ENCODE measurements at regions not wholly inside any gene's neighbourhood (a gene's known extent, or its start where the extent isn't known, plus 50 kb on each side); places are given as distances from the start of the nearest gene placed in this dataset.
"Not testable (repeated sequence)": the region's sequence is repeated elsewhere in the genome, so short reads cannot be mapped to it uniquely, and the experiment has no call there.

DNA sequence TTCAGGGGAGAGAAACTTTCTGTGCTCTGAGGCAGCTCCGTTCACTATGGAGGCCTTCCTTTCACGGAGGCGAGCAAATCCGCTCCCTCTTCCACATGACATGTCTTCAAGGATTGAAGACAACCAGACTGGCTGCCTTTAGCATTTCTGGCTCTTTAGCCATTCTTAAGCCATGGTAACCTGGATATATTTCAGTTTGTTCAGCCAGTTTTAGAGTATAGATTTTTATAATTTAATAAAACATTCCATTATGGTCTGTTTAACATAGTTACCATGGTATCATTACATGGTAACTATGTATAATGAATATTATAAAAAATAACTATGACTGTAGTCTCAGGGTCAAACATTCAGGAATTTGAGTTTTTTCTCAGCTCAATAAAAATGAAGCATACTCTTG, 54.2 kb upstream of the NFIA start:
- no peak for DNase-seq

DNA sequence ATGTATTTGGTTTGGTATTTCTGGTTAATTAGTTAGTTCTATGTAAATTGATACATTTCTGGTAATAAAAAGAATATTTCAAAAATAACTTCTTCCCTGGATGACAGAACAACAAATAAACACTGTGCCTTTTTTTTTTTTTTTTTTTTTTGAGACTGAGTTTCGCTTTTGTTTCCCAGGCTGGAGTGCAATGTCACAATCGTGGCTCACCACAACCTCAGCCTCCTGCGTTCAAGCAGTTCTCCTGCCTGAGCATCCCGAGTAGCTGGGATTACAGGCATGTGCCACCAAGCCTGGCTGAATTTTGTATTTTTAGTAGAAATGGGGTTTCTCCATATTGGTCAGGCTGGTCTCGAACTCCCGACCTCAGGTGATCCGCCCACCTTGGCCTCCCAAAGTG, 64.3 kb upstream of the NFIA start:
- DNase-seq: not testable (repeated sequence)

- no peak for DNase-seq
Observed at GRCh38 chr1:61017651-61018050, 64.7 kb upstream of the NFIA start.

- DNase-seq: no peak
Observed at GRCh38 chr1:61013946-61014667, 68.3 kb upstream of the NFIA start.

GRCh38 chr1:61013189-61013945, 69.0 kb upstream of the NFIA start:
- peak in 2 of 14 donors; percentile 9 to 35 for DNase-seq

- DNase-seq: no peak
Observed at GRCh38 chr1:61012341-61012761, 70.0 kb upstream of the NFIA start.

DNA sequence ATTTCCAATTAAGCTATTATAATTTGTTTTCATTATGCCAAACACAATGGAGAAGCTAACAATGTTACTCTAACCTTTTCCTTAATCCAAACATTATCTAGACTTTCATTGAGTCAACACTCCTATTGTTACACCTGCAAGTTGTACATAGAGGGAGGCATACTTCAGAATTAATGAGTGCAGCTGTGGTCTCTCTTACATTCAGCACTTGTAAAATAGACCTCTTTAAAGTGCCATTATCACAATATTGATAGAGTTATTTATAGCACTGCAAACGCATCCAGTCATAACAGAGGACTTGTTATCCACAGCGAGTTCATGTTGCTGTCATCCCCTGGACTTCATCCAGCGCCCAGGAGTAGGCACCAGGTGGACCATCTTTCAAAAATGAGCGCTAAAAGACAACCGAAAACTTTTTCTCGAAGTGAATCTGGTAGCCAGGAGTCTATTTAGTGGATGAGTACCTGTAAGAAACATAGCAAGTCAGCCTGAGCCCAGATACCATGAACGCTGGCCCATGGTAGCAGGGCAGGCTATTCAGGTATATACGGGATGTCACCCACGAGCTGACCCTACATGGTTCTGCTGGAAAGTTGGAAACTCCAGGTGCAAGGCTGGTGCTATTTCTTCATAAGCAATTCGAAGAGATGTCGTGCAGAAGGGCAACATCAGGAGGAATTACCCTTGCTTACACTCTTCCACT, 70.6 kb upstream of the NFIA start:
- DNase-seq: no peak

DNA sequence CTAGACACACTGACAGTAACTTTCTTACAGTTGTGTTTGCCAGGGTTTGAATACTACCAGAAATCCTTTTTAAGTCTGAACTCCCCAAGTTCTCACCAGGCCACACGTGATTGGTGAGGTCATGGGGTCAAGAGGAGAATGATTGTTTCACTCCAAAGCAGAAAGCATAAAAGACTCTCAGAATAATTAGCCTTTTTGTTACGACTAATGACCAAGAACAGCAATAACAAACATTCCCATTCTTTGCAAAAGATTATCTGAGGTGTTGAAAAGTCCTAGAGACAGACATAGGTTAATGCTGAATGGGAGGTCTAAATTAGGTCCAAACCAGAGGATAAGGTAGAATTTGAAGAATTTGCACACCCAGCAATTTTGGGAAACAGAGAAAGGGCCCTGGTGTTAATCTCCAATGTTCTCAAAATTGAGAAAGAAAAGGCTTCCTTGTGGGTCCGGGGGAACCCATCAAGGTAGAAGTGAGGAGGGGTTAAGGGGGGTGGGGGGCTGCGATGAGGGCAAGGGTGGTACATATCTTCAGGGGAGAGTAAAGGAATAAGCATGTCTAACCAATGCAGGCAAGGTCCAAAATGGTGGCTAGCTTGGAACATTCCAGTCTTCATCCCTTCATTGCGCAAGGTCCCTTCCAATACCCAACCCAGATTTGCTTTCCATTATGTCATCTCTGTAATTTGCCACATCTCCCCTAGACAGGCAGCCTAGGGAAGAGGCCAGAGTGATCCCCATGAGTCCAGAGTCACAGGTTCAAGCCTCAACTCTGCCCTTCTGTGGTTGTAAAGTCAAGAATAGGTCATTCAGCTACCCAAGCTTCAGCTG, 74.6 kb upstream of the NFIA start:
- no peak for DNase-seq

- DNase-seq: peak in 5 of 14 donors; percentile 3 to 44 (median 9)
Observed at GRCh38 chr1:61005614-61006580, 76.5 kb upstream of the NFIA start.

GRCh38 chr1:61004262-61005003, 77.9 kb upstream of the NFIA start:
- DNase-seq: no peak

DNA sequence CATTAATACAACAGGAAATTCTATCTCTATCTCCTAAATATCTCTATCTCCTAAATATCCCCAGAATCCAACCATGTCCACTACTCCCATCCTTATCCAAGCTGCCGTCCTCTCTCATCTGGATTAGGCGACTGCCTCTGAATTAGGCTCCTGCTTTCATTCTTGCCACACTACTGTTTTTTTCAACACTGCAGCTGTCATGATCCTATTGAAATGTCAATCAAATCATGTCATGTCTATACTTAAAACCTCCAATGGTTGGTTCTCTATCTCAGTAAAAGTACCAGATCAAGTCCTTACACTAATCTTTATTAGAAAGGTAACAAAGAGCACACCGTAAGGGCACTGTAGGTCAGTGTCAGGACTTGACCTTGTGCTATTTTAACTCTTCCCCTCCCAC, 82.0 kb upstream of the NFIA start:
- no peak for DNase-seq

DNA sequence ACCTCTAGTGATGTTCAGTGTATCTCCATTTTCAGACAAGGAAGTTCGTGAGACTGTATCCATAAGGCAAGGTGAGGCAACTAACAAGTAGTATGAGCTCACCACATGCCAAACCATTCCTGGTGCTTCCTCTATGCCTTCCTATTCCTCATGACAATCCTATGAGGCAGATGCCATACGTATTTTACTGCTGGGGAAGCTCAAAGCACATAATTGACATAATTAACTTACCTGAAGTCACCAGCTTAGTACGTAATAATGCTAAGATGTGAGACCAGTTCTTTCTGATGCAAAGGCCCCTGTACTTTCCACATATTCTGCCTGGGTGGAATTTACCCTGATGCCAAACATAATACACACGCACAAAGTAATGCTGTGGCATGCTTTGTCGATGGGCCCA, 83.6 kb upstream of the NFIA start:
- no peak for DNase-seq

DNA sequence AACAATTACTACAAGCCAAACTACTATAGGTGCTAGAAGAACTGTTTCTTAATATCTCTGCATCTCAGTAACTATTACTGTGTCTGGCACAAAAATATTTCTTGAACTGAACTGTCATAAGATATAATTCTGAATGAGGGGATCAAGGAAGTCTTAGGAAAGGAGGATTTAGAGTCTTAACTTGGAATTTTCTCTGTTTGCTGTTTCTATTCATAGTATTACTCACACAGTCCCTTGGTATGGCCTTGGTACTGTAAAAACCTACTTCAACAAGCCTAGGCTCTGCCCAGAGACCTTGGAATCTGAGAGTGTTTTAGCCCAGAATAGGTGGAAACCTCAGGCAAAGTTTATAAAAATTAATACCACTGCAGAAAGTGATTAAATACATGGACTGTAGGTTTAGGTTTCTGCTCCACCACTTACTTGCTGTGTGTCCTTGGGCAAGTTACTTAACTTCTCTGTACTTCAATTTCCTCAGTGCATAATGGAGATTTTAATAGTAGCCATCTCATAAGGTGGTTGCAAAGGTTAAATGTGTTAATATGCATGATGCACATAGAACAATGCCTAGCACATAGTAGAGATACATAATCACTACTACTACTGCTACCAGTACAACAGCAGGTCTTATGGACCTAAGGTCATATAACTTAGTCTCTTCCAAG, 87.4 kb upstream of the NFIA start:
- DNase-seq: no peak

DNA sequence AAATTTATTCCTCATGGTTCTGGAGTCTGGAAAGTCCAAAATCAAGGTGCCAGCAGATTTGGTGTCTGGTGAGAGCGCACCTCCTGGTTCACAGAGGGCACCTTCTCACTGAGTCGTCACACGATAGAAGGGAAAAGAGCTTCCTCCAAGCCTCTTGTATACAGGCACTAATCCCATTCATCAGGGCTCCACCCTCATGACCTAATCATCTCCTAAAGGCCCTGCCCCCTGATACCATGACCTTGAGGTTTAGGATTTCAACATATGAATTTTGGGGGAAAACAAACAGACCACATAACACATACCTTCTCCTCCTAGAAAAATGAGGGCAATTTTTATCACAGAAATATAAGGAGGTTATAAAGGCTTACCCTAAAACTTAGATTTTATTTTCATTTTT, 88.0 kb upstream of the NFIA start:
- DNase-seq: no peak

- DNase-seq: no peak
Observed at GRCh38 chr1:60992165-60992564, 90.2 kb upstream of the NFIA start.

- DNase-seq: no peak
Observed at GRCh38 chr1:60990714-60991090, 91.7 kb upstream of the NFIA start.

DNA sequence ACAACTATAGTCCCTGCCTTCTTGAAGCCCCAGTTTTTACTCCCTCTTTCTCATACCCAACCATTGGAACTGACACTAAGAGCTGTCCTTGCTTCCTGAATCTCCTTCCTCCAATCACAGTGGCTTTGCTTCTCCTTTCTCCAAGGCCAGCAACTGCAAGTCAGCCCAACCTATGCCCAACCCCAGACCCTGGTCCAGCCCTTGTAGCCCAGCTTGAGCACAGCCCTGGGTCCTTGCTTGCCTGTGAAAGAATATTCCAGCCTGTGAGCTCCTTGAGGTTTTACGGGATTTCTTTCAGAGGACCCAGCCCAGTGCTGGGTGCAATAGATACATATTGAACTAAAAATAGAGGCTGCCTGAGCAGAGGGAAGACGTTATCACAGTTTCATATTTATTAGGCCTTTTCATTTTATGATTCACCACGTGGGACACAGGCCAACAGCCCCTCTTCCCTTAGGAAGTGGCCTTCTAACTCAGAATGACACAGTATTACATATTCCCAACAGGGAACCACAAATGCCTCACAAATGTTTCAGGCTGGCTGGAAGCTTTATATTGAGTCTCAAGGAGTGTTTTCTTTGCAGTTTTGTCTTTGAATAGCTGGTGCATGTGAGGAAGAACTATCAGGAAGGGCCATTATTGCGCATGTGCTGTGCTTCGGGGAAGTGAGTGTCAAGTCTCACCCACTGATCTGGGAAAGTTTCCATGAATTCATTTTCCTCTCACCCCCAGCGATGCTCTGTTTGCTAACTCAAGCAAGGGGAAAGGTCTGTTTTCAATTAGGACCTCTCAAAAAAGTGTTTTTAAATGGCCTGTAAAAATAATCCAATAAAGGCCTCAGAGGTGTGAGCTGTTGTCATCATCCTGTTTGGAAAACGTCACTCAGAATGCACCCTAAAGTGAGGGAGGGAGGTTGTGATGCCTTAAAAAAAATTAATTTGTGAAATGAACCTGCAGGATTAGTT, 92.3 kb upstream of the NFIA start:
- DNase-seq: no peak

- DNase-seq: no peak
Observed at GRCh38 chr1:60988891-60989290, 93.5 kb upstream of the NFIA start.

DNA sequence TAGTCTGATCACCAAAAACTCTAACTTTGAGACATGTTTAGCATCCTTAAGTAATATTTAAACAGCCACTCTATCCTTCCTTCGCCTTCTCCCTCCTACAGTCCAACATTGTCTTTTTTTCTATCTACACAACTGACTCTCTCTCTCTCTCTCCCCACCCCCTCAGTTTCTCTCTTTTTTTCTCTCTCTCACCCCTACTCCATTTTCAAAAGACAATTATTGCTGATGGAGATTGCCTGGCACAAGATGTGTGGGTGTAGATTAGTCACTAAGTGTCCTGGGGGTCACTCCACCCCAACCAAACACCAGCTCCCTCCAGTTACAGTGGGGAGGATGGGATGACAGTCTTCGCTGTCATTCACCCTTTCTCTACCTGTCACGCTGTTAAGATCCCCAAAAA, 94.5 kb upstream of the NFIA start:
- no peak for DNase-seq
